ENCODE measurements at regions not wholly inside any gene's neighbourhood (a gene's known extent, or its start where the extent isn't known, plus 50 kb on each side); places are given as distances from the start of the nearest gene placed in this dataset.

DNA sequence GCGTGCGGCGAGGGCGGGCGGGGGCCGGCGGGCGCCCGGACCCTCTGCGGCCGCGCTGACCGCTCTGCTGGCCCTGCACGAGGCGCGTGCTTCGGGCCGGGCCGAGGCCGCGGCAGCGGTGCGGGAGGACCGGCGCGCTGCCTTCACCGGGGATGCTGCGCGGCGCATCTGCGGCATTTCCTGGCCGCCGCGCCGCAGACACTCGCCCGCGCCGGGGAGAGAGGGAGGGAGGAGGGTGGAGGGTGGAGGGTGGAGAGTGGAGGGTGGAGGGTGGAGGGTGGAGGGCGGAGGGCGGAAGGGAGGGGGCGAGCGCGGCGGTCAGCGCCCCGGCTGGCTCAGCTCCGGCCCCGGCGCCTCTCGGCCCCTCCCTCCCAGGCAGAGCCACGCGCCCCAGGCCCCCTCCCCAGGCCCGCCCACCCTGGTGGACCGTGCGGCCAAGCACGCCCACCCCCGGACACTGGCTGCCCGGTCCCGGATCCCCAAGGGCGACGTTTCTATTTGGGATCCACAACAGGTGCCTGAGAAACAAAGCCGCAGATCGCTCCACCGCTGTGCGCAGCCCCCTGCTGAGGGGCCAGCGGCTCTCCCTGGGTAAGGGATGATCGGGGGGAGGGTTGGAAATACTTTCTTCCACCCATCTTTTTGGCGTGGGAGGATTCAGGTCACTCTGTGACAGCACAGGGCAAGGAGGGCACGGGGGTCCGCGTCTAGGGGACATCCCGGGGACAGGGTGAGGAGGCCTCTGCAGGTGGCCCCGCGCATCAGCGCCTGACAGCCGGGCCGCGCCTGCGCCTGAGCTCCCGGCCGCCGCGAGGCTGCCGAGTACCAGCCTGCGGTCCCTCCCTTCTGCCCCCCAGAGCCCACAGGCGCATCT lies 111.2 kb upstream of the BEND6 start (continued):
- TF ChIP-seq FOXK1 (CRISPR knock-in tag; IDR thresholded peaks at IDR 0.05; ENCODE audit: borderline replicate concordance, low read depth), result peak; percentile 14; the same call in 1 of the 2 replicates
- peak; percentile 23; the same call in 1 of the 2 replicates for TF ChIP-seq ZSCAN21 (CRISPR knock-in tag; IDR thresholded peaks at IDR 0.05; ENCODE audit: borderline replicate concordance)
- TF ChIP-seq SIN3A (IDR thresholded peaks at IDR 0.05; ENCODE audit: borderline replicate concordance, low read depth, low read length), result no peak
- TF ChIP-seq, protein P1, sequence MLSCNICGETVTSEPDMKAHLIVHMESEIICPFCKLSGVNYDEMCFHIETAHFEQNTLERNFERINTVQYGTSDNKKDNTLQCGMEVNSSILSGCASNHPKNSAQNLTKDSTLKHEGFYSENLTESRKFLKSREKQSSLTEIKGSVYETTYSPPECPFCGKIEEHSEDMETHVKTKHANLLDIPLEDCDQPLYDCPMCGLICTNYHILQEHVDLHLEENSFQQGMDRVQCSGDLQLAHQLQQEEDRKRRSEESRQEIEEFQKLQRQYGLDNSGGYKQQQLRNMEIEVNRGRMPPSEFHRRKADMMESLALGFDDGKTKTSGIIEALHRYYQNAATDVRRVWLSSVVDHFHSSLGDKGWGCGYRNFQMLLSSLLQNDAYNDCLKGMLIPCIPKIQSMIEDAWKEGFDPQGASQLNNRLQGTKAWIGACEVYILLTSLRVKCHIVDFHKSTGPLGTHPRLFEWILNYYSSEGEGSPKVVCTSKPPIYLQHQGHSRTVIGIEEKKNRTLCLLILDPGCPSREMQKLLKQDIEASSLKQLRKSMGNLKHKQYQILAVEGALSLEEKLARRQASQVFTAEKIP (CRISPR knock-in tag; IDR thresholded peaks at IDR 0.05; ENCODE audit: borderline replicate concordance), result no peak
- no peak for TF ChIP-seq EZH2 (conservative IDR thresholded peaks at IDR 0.05; ENCODE audit: low read depth, low read length)
- TF ChIP-seq, protein P2, sequence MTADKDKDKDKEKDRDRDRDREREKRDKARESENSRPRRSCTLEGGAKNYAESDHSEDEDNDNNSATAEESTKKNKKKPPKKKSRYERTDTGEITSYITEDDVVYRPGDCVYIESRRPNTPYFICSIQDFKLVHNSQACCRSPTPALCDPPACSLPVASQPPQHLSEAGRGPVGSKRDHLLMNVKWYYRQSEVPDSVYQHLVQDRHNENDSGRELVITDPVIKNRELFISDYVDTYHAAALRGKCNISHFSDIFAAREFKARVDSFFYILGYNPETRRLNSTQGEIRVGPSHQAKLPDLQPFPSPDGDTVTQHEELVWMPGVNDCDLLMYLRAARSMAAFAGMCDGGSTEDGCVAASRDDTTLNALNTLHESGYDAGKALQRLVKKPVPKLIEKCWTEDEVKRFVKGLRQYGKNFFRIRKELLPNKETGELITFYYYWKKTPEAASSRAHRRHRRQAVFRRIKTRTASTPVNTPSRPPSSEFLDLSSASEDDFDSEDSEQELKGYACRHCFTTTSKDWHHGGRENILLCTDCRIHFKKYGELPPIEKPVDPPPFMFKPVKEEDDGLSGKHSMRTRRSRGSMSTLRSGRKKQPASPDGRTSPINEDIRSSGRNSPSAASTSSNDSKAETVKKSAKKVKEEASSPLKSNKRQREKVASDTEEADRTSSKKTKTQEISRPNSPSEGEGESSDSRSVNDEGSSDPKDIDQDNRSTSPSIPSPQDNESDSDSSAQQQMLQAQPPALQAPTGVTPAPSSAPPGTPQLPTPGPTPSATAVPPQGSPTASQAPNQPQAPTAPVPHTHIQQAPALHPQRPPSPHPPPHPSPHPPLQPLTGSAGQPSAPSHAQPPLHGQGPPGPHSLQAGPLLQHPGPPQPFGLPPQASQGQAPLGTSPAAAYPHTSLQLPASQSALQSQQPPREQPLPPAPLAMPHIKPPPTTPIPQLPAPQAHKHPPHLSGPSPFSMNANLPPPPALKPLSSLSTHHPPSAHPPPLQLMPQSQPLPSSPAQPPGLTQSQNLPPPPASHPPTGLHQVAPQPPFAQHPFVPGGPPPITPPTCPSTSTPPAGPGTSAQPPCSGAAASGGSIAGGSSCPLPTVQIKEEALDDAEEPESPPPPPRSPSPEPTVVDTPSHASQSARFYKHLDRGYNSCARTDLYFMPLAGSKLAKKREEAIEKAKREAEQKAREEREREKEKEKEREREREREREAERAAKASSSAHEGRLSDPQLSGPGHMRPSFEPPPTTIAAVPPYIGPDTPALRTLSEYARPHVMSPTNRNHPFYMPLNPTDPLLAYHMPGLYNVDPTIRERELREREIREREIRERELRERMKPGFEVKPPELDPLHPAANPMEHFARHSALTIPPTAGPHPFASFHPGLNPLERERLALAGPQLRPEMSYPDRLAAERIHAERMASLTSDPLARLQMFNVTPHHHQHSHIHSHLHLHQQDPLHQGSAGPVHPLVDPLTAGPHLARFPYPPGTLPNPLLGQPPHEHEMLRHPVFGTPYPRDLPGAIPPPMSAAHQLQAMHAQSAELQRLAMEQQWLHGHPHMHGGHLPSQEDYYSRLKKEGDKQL (CRISPR knock-in tag; IDR thresholded peaks at IDR 0.05; ENCODE audit: low read depth), result no peak
- no peak for TF ChIP-seq PLRG1 (conservative IDR thresholded peaks at IDR 0.05)
- no peak for TF ChIP-seq ZNF3 (CRISPR knock-in tag; IDR thresholded peaks at IDR 0.05)
- no peak for TF ChIP-seq HMG20B (CRISPR knock-in tag; conservative IDR thresholded peaks at IDR 0.05)
- TF ChIP-seq, protein P3, sequence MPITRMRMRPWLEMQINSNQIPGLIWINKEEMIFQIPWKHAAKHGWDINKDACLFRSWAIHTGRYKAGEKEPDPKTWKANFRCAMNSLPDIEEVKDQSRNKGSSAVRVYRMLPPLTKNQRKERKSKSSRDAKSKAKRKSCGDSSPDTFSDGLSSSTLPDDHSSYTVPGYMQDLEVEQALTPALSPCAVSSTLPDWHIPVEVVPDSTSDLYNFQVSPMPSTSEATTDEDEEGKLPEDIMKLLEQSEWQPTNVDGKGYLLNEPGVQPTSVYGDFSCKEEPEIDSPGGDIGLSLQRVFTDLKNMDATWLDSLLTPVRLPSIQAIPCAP (CRISPR knock-in tag; IDR thresholded peaks at IDR 0.05; ENCODE audit: low read depth), result no peak
- TF ChIP-seq MXD4 (CRISPR knock-in tag; IDR thresholded peaks at IDR 0.05), result peak; percentile 65; the same call in 1 of the 2 replicates
- TF ChIP-seq, protein P4, sequence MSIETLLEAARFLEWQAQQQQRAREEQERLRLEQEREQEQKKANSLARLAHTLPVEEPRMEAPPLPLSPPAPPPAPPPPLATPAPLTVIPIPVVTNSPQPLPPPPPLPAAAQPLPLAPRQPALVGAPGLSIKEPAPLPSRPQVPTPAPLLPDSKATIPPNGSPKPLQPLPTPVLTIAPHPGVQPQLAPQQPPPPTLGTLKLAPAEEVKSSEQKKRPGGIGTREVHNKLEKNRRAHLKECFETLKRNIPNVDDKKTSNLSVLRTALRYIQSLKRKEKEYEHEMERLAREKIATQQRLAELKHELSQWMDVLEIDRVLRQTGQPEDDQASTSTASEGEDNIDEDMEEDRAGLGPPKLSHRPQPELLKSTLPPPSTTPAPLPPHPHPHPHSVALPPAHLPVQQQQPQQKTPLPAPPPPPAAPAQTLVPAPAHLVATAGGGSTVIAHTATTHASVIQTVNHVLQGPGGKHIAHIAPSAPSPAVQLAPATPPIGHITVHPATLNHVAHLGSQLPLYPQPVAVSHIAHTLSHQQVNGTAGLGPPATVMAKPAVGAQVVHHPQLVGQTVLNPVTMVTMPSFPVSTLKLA (IDR thresholded peaks at IDR 0.05), result no peak
- TF ChIP-seq ESRRA (CRISPR knock-in tag; IDR thresholded peaks at IDR 0.05; ENCODE audit: low read depth), result no peak
- no peak for TF ChIP-seq ZNF34 (CRISPR knock-in tag; IDR thresholded peaks at IDR 0.05; ENCODE audit: borderline replicate concordance)
- TF ChIP-seq SPEN (CRISPR knock-in tag; IDR thresholded peaks at IDR 0.05; ENCODE audit: low read depth), result peak; percentile 50; the same call in 1 of the 2 replicates
- no peak for TF ChIP-seq ZNF619 (CRISPR knock-in tag; IDR thresholded peaks at IDR 0.05)
- TF ChIP-seq, protein P5, sequence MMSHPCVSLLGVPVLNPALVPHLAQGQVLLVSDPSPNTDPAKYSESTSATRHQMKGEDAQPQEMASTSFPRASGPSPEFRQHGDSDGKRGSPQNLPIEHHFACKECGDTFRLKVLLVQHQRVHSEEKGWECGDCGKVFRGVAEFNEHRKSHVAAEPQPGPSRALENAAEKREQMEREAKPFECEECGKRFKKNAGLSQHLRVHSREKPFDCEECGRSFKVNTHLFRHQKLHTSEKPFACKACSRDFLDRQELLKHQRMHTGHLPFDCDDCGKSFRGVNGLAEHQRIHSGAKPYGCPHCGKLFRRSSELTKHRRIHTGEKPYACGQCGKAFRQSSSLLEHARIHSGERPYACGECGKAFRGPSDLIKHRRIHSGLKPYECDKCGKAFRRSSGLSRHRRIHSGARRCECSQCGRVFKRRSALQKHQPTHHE (CRISPR knock-in tag; IDR thresholded peaks at IDR 0.05; ENCODE audit: borderline replicate concordance), result 0 out of 2 replicates have a peak, but pooled peaks have one; percentile 58
- peak; percentile 73 for TF ChIP-seq RBFOX2 (IDR thresholded peaks at IDR 0.05; ENCODE audit: low read depth, low read length)

Data from HepG2 (cell line).